HG03378 (cell line): ENCODE measurements at regions not wholly inside any gene's neighbourhood (a gene's known extent, or its start where the extent isn't known, plus 50 kb on each side); places are given as distances from the start of the nearest gene placed in this dataset.

Experiments
- ATAC-seq: cut with Tn5 transposase; IDR thresholded peaks from one replicate; pipeline ENCODE4 v1.9.1; 2021; ENCODE audit warnings: mild to moderate bottlenecking, moderate library complexity; ENCODE audit not compliant: unreplicated experiment

- ATAC-seq: no peak
Measured at GRCh38 chr6:53974941-53975340, 136.3 kb upstream of the MLIP start.

DNA sequence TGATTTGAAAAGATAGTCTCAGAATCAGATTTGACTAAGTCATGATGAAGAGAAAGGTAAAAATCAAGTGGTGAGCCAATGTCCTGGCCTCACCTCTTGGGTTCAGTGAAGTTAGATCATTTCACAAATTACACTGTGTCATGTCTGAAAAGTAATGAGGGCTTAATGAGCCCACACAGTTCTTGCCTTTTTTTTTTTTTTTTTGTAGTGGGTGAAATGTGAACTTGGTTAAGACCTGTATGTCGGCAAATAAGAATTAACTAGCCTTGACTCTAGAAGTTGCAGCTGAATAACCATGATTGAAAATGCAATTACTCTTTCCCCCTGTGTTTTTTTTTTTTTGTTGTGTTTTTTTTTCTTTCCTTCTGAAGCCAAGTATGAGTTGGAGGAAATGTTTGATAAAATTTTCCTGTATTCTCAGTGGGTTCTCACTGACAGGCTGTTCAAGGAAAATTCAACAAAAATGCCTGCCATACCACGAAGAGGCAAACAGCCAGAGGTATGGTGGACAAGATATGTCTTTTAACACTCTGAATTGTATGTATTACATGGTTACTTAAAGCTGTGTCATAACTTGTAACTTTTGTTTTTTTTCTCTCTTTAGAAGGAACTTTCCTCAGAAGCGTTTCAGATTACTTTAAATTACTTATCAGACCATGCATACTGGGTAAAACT, 135.2 kb upstream of the MLIP start:
- ATAC-seq: no peak

- ATAC-seq: no peak
Measured at GRCh38 chr6:53977551-53977950, 133.7 kb upstream of the MLIP start.

GRCh38 chr6:53979468-53980067, 131.7 kb upstream of the MLIP start:
- ATAC-seq: no peak

GRCh38 chr6:53982366-53983050, 128.7 kb upstream of the MLIP start:
- ATAC-seq: no peak

DNA sequence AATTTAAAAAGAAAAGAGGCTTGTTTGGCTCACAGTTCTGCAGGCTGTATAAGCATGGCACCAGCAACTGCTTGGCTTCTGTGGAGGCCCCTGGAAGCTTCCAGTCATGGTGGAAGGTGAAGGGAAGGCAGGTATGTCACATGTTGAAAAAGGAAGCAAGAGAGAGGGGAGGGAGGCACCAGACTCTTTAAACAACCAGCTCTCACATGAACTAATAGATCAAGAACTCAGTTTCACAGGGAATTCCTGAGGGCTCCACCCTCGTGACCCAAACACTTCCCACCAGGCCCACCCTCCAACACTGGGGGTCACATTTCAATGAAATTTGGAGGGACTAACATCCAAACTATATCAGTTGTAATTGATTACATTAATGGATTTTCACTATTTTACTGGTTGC, 127.9 kb upstream of the MLIP start:
- ATAC-seq: no peak

GRCh38 chr6:53984163-53984562, 127.1 kb upstream of the MLIP start:
- no peak for ATAC-seq

DNA sequence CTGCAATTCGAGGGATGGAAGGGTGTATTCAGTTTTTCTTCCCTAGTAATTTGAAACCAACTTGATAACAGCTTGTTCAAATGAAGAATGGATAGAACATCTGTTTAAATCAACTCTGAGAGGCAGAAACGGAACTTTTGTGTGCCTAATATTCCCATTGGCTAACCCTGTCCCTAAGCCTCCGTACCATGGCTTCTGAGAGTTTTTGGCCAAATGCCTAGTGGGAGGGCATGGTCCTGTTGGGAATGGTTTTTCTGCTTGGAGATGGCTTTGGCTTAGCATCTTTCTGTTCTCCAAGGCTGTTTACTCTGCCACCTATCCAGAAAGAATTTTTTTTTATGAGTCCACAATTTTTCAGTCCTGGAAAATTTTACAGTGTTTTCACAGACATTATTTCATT, 126.7 kb upstream of the MLIP start:
- ATAC-seq: no peak

DNA sequence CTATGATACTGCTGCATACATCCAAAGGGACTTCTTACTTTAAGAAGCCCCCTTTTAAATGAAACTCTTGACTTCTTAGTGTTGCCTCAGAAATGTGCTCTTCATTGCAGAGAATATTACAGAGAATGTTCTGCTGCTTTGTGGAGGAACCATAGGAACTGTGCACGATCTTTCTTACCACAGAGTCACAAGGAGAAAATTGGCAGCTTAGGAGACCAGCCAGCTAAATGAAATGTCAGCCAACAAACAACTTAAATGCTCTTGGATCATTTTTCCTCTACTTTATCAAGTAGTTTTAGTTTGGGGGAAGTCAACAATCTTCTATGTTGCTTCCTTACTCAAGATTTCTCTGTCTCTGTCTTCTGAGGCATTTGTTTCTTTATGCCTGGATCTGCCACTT, 125.9 kb upstream of the MLIP start:
- ATAC-seq: no peak

- peak; percentile 52 for ATAC-seq
Measured at GRCh38 chr6:53986165-53986720, 125.0 kb upstream of the MLIP start.

GRCh38 chr6:53986721-53987521, 124.3 kb upstream of the MLIP start:
- ATAC-seq: no peak

DNA sequence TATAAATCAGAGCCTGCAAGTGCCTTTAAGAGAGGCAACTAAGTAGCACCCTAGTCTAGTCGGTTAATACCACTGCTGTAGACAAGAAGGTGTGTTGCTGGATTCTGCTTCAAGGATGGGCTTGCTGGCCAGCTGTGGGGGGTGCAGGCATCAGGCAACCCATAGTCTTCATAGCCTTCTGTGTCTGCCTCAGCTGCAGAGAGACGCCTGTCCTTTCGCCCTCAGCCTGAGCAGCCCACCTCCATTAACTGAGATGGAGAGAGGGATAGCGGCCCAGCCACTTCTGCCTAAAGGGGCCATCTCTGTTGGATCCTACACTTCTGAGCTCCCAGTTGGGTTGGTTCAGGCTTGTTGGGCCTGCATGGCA, 123.7 kb upstream of the MLIP start:
- ATAC-seq: no peak

GRCh38 chr6:53989504-53989903, 121.7 kb upstream of the MLIP start:
- no peak for ATAC-seq

- no peak for ATAC-seq
Measured at GRCh38 chr6:53992522-53992921, 118.7 kb upstream of the MLIP start.

GRCh38 chr6:53994201-53994600, 117.0 kb upstream of the MLIP start:
- ATAC-seq: no peak

GRCh38 chr6:53995935-53996334, 115.3 kb upstream of the MLIP start:
- no peak for ATAC-seq

- no peak for ATAC-seq
Measured at GRCh38 chr6:53998303-53998702, 112.9 kb upstream of the MLIP start.

DNA sequence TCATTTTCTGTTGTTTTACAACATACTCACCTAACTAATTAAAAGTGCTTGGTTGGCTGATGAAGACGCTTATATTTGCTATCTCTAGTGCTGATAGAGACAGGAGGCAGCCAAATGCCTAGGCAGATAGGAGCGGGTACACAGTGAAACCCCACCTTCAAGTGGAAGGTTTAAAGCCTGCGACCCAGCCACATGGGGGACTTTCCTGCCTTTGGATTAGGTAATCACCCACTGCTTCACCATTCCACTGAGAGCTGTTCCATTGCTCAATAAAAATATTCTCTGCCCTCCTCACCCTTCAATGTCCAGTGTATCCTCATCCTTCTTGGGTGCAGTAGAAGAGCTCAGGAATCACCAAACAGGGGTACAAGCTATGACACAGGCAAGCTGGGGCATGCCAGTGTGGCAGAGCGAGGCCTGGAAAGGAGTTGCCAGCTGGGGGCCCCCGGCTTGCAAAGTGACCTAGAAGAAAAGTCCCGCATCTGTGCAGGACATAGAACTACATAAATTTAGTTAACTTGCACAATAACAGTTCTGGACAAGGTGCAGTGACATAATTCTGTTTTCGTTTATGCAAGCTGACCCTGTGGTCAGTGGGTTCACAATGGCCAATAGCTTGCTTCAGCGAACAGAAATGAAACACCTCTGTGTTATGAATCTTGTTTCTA, 112.0 kb upstream of the MLIP start:
- no peak for ATAC-seq

GRCh38 chr6:54002116-54002515, 109.1 kb upstream of the MLIP start:
- ATAC-seq: no peak

DNA sequence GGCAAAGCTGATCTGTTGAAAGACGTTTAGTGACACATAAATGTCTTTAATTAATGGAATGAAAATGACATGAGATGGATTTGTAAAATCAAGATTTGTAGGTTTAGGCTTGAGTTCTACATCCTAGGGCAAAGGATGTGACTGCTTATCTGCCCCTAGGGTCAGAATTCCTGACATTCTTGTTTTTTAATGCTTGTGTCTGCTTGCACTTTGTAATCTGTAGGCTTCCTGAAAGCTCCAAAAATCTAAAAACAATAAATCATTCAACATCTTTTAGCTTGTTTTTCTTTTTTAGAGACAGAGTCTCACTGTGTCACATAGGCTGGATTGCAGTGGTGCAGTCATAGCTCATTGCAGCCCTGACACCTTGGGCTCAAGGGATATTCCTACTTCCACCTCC, 107.9 kb upstream of the MLIP start:
- no peak for ATAC-seq

DNA sequence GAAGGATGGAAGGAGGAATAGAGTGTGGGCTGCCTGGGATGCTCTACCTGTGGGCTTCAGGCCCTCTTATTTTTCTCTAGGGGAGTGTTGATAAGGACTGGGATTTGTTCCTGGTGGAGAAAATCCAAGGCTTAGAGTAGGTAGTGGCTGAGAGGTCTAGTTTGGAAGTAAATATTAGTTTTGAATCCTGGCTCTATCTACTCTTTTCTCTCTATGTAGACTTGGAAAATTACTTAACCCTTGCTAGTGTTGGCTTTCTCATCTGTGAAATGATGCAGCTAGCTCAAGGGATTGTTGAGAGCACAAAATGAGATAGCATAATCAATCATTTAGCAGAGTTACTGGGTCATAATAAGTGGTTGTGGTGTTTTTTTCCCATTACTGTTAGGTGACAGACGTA, 102.7 kb upstream of the MLIP start:
- no peak for ATAC-seq
